D721Med (cell line): ENCODE measurements at regions not wholly inside any gene's neighbourhood (a gene's known extent, or its start where the extent isn't known, plus 50 kb on each side); places are given as distances from the start of the nearest gene placed in this dataset.
"Not testable (repeated sequence)": the region's sequence is repeated elsewhere in the genome, so short reads cannot be mapped to it uniquely, and the experiment has no call there.

Source experiments
- DNase-seq: peaks from one replicate; pipeline ENCODE4 v3.0.0; 2011; ENCODE audit warnings: low spot score; ENCODE audit not compliant: insufficient read length
- FAIRE-seq: peaks from 2 replicates; lab custom pipeline; 2011; peaks lifted over from hg19 to GRCh38; lab: Jason Lieb, UNC
- CTCF ChIP-seq: IDR thresholded peaks from 2 replicates; pipeline ENCODE4 v1.5.1; 2012; ENCODE audit warnings: mild to moderate bottlenecking, control low read depth; ENCODE audit not compliant: insufficient read depth; ENCODE audit errors: missing control alignments

GRCh38 chr4:131721883-131722282 is 1427.2 kb upstream of the PCDH10 start:
- FAIRE-seq, result no peak
- no peak for DNase-seq
- TF ChIP-seq CTCF, result no peak

GRCh38 chr4:131723069-131723468 is 1426.0 kb upstream of the PCDH10 start:
- not testable (repeated sequence) for FAIRE-seq, DNase-seq

GRCh38 chr4:131724847-131725246 is 1424.2 kb upstream of the PCDH10 start:
- not testable (repeated sequence) for FAIRE-seq, DNase-seq

- FAIRE-seq, DNase-seq: not testable (repeated sequence)
These were observed 1423.6 kb upstream of the PCDH10 start for GRCh38 chr4:131725521-131725920.

GRCh38 chr4:131726940-131727339 is 1422.2 kb upstream of the PCDH10 start:
- FAIRE-seq, DNase-seq: not testable (repeated sequence)

GRCh38 chr4:131727418-131727817 is 1421.7 kb upstream of the PCDH10 start:
- not testable (repeated sequence) for DNase-seq, FAIRE-seq

- not testable (repeated sequence) for DNase-seq, FAIRE-seq
These were observed 1419.9 kb upstream of the PCDH10 start for GRCh38 chr4:131729205-131729604.

- not testable (repeated sequence) for DNase-seq, FAIRE-seq
These were observed 1419.2 kb upstream of the PCDH10 start for GRCh38 chr4:131729716-131730398.

GRCh38 chr4:131730574-131730973 is 1418.5 kb upstream of the PCDH10 start:
- not testable (repeated sequence) for FAIRE-seq, DNase-seq

GRCh38 chr4:131732034-131732630 is 1417.0 kb upstream of the PCDH10 start:
- not testable (repeated sequence) for DNase-seq, FAIRE-seq

- DNase-seq, FAIRE-seq: not testable (repeated sequence)
These were observed 1414.8 kb upstream of the PCDH10 start for GRCh38 chr4:131734321-131734720.

GRCh38 chr4:131734851-131735385 is 1414.2 kb upstream of the PCDH10 start:
- not testable (repeated sequence) for DNase-seq, FAIRE-seq

- DNase-seq, FAIRE-seq: not testable (repeated sequence)
These were observed 1410.1 kb upstream of the PCDH10 start for GRCh38 chr4:131738991-131739390.

GRCh38 chr4:131741836-131742235 is 1407.3 kb upstream of the PCDH10 start:
- DNase-seq, FAIRE-seq: not testable (repeated sequence)

GRCh38 chr4:131742536-131743205 is 1406.4 kb upstream of the PCDH10 start:
- not testable (repeated sequence) for FAIRE-seq

GRCh38 chr4:131743348-131743747 is 1405.7 kb upstream of the PCDH10 start:
- not testable (repeated sequence) for DNase-seq, FAIRE-seq

More at GRCh38 chr4:131742536-131743205, 1406.4 kb upstream of the PCDH10 start:
- DNase-seq, result not testable (repeated sequence)

GRCh38 chr4:131747203-131747602 is 1401.9 kb upstream of the PCDH10 start:
- not testable (repeated sequence) for FAIRE-seq, DNase-seq

- not testable (repeated sequence) for DNase-seq, FAIRE-seq
These were observed 1399.9 kb upstream of the PCDH10 start for GRCh38 chr4:131749224-131749623.
